Effector memory CD8-positive, alpha-beta T cell (primary cell): ENCODE measurements at regions not wholly inside any gene's neighbourhood (a gene's known extent, or its start where the extent isn't known, plus 50 kb on each side); places are given as distances from the start of the nearest gene placed in this dataset.

Experiments used
- ATAC-seq: fragments of 150-1000 bp; cut with Tn5 transposase; replicated peaks from 2 replicates; pipeline ENCODE4 v1.10.0; 2021; ENCODE audit warnings: mild to moderate bottlenecking, moderate library complexity
- DNase-seq, 3 experiments: peaks; one replicate each; pipeline ENCODE4 v3.0.0; 2021
- H3K27ac Mint-ChIP-seq, 2 donors: one replicate each; pipeline ENCODE4 v1.8.0; 2022; ENCODE audit warnings: mild to moderate bottlenecking in 2 of 2, mixed read lengths in 2 of 2, moderate library complexity in 2 of 2
- H3K27me3 Mint-ChIP-seq, 2 donors: one replicate each; pipeline ENCODE4 v1.8.0; 2022; ENCODE audit warnings: mixed read lengths in 2 of 2
- H3K36me3 Mint-ChIP-seq: one replicate; pipeline ENCODE4 v1.8.0; 2022; ENCODE audit warnings: mild to moderate bottlenecking, moderate library complexity, mixed read lengths; ENCODE audit not compliant: insufficient read depth
- H3K4me1 Mint-ChIP-seq, 2 donors: one replicate each; pipeline ENCODE4 v1.8.0; 2022; ENCODE audit warnings: low read depth in 2 of 2, mixed read lengths in 2 of 2
- H3K4me3 Mint-ChIP-seq, 2 donors: one replicate each; pipeline ENCODE4 v1.8.0; 2022; ENCODE audit warnings: mild to moderate bottlenecking in 2 of 2, mixed read lengths in 2 of 2, moderate library complexity in 2 of 2
- H3K9me3 Mint-ChIP-seq, 2 donors: one replicate each; pipeline ENCODE4 v1.8.0; 2022; ENCODE audit warnings: mixed read lengths in 2 of 2

GRCh38 chr10:56653289-56653688, 292.2 kb upstream of the ZWINT start:
- Mint-ChIP-seq H3K27me3 (no peaks in the 10 kb centered on the region), H3K4me3 (no peak overlapping the region), H3K27ac (no peak overlapping the region), H3K4me1 (no peaks in the 10 kb centered on the region), H3K36me3 (no peaks in the 10 kb centered on the region), H3K9me3 (peaks cover 3 to 7% of the 10 kb centered on the region in 2 donors)
- DNase-seq (no peak), ATAC-seq (no peak)

GRCh38 chr10:56646329-56647111, 285.5 kb upstream of the ZWINT start:
- H3K9me3 Mint-ChIP-seq = peaks cover 13 to 26% of the 10 kb centered on the region in 2 donors

GRCh38 chr10:56633876-56634452, 272.9 kb upstream of the ZWINT start:
- no peak overlapping the region for H3K4me3 Mint-ChIP-seq
- no peaks in the 10 kb centered on the region for H3K4me1 Mint-ChIP-seq
- peaks cover 11 to 23% of the 10 kb centered on the region in 2 donors for H3K9me3 Mint-ChIP-seq
- no peaks in the 10 kb centered on the region for H3K27me3 Mint-ChIP-seq
- H3K36me3 Mint-ChIP-seq = no peaks in the 10 kb centered on the region
- DNase-seq (no peak), ATAC-seq (peak; percentile 26)
- H3K27ac Mint-ChIP-seq = no peak overlapping the region

More at GRCh38 chr10:56646329-56647111, 285.5 kb upstream of the ZWINT start:
- Mint-ChIP-seq H3K4me3 (no peak overlapping the region), H3K27ac (no peak overlapping the region), H3K27me3 (no peaks in the 10 kb centered on the region), H3K4me1 (no peaks in the 10 kb centered on the region), H3K36me3 (no peaks in the 10 kb centered on the region)
- DNase-seq (no peak), ATAC-seq (no peak)

GRCh38 chr10:56632537-56632936, 271.5 kb upstream of the ZWINT start:
- Mint-ChIP-seq H3K9me3 (peaks cover 10 to 23% of the 10 kb centered on the region in 2 donors), H3K27me3 (no peaks in the 10 kb centered on the region), H3K4me3 (no peak overlapping the region), H3K27ac (no peak overlapping the region), H3K4me1 (no peaks in the 10 kb centered on the region), H3K36me3 (no peaks in the 10 kb centered on the region)
- DNase-seq (no peak), ATAC-seq (no peak)

- no peak for ATAC-seq
- Mint-ChIP-seq H3K36me3 (no peaks in the 10 kb centered on the region), H3K27ac (no peak overlapping the region), H3K4me1 (peaks cover 0 to 3% of the 10 kb centered on the region in 2 donors), H3K4me3 (no peak overlapping the region), H3K27me3 (no peaks in the 10 kb centered on the region), H3K9me3 (peaks cover 5 to 12% of the 10 kb centered on the region in 2 donors)
- no peak for DNase-seq
Observed at GRCh38 chr10:56624082-56624481, 263.0 kb upstream of the ZWINT start.

GRCh38 chr10:56623064-56623463, 262.0 kb upstream of the ZWINT start:
- H3K4me1 Mint-ChIP-seq = peaks cover 0 to 3% of the 10 kb centered on the region in 2 donors
- H3K4me3 Mint-ChIP-seq = peak overlapping the region; percentile 6 to 56
- peaks cover 5 to 6% of the 10 kb centered on the region in 2 donors for H3K9me3 Mint-ChIP-seq
- H3K36me3 Mint-ChIP-seq = no peaks in the 10 kb centered on the region
- no peak for DNase-seq
- H3K27me3 Mint-ChIP-seq = no peaks in the 10 kb centered on the region
- H3K27ac Mint-ChIP-seq = peak overlapping the region in 1 of 2 donors; percentile 62
- no peak for ATAC-seq

- Mint-ChIP-seq H3K9me3 (peaks cover 5 to 6% of the 10 kb centered on the region in 2 donors), H3K27ac (peak overlapping the region; percentile 16 to 62), H3K27me3 (no peaks in the 10 kb centered on the region), H3K36me3 (no peaks in the 10 kb centered on the region), H3K4me3 (peak overlapping the region; percentile 6 to 56), H3K4me1 (peaks cover 0 to 3% of the 10 kb centered on the region in 2 donors)
- no peak for ATAC-seq
- no peak for DNase-seq
Observed at GRCh38 chr10:56622335-56622973, 261.4 kb upstream of the ZWINT start.

GRCh38 chr10:56606202-56606601, 245.1 kb upstream of the ZWINT start:
- no peak for ATAC-seq
- Mint-ChIP-seq H3K4me1 (no peaks in the 10 kb centered on the region), H3K27ac (no peak overlapping the region)

GRCh38 chr10:56605051-56605450, 244.0 kb upstream of the ZWINT start:
- Mint-ChIP-seq H3K36me3 (peaks cover 2% of the 10 kb centered on the region), H3K4me3 (no peak overlapping the region)
- ATAC-seq = no peak

More at GRCh38 chr10:56606202-56606601, 245.1 kb upstream of the ZWINT start:
- no peaks in the 10 kb centered on the region for H3K27me3 Mint-ChIP-seq
- H3K36me3 Mint-ChIP-seq = peaks cover 2% of the 10 kb centered on the region
- peaks cover 0 to 4% of the 10 kb centered on the region in 2 donors for H3K9me3 Mint-ChIP-seq
- DNase-seq = no peak
- H3K4me3 Mint-ChIP-seq = no peak overlapping the region

GRCh38 chr10:56604624-56605023, 243.6 kb upstream of the ZWINT start:
- Mint-ChIP-seq H3K27me3 (no peaks in the 10 kb centered on the region), H3K9me3 (peaks cover 0 to 4% of the 10 kb centered on the region in 2 donors), H3K36me3 (peaks cover 2% of the 10 kb centered on the region), H3K4me1 (no peaks in the 10 kb centered on the region), H3K27ac (no peak overlapping the region), H3K4me3 (no peak overlapping the region)
- ATAC-seq = no peak
- DNase-seq = no peak

More at GRCh38 chr10:56605051-56605450, 244.0 kb upstream of the ZWINT start:
- DNase-seq = no peak
- Mint-ChIP-seq H3K27me3 (no peaks in the 10 kb centered on the region), H3K9me3 (peaks cover 0 to 4% of the 10 kb centered on the region in 2 donors), H3K4me1 (no peaks in the 10 kb centered on the region), H3K27ac (no peak overlapping the region)

GRCh38 chr10:56599201-56599600, 238.1 kb upstream of the ZWINT start:
- no peak overlapping the region for H3K4me3 Mint-ChIP-seq
- DNase-seq = no peak
- H3K36me3 Mint-ChIP-seq = no peaks in the 10 kb centered on the region
- H3K27ac Mint-ChIP-seq = no peak overlapping the region
- no peak for ATAC-seq
- peaks cover 6 to 9% of the 10 kb centered on the region in 2 donors for H3K9me3 Mint-ChIP-seq
- H3K4me1 Mint-ChIP-seq = no peaks in the 10 kb centered on the region
- no peaks in the 10 kb centered on the region for H3K27me3 Mint-ChIP-seq

GRCh38 chr10:56596257-56596656, 235.2 kb upstream of the ZWINT start:
- no peak overlapping the region for H3K4me3 Mint-ChIP-seq
- H3K4me1 Mint-ChIP-seq = no peaks in the 10 kb centered on the region
- H3K27ac Mint-ChIP-seq = no peak overlapping the region
- H3K27me3 Mint-ChIP-seq = no peaks in the 10 kb centered on the region
- DNase-seq = no peak
- H3K9me3 Mint-ChIP-seq = peaks cover 6 to 8% of the 10 kb centered on the region in 2 donors
- no peaks in the 10 kb centered on the region for H3K36me3 Mint-ChIP-seq
- no peak for ATAC-seq

- Mint-ChIP-seq H3K4me3 (no peak overlapping the region), H3K36me3 (no peaks in the 10 kb centered on the region), H3K9me3 (peaks cover 5 to 6% of the 10 kb centered on the region in 2 donors), H3K4me1 (no peaks in the 10 kb centered on the region), H3K27ac (no peak overlapping the region), H3K27me3 (no peaks in the 10 kb centered on the region)
- no peak for DNase-seq
- ATAC-seq = no peak
Observed at GRCh38 chr10:56593120-56593519, 232.1 kb upstream of the ZWINT start.
